NCI-H2196 treated with DMSO at 0.1 percent for 48 hours (cell line): ENCODE measurements at regions not wholly inside any gene's neighbourhood (a gene's known extent, or its start where the extent isn't known, plus 50 kb on each side); places are given as distances from the start of the nearest gene placed in this dataset.
"Not testable (repeated sequence)": the region's sequence is repeated elsewhere in the genome, so short reads cannot be mapped to it uniquely, and the experiment has no call there.

Source experiments
- DNase-seq: peaks from one replicate; lab custom pipeline; 2025; ENCODE audit not compliant: unreplicated experiment; lab: John Stamatoyannopoulos, UW

DNA sequence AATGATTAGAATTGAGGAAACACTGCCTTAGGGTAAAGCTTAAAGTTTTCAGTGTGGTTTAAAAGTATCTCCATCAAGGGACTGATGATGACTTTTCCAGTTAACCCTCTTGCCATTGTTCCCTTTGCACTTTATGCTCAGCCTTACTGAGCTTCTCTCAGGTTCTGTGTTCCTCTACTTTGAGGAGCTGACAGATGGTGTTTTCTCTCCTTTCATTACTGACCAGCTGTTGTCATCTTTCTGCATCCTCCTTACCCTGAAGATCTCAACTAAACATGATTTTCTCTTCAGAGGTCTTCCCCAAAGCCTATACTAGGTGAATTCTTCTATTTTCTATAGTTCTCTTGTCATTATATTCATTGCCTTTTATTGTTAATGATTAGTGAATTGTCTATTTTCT lies 475.6 kb upstream of the SYNCRIP start:
- DNase-seq, result no peak

DNA sequence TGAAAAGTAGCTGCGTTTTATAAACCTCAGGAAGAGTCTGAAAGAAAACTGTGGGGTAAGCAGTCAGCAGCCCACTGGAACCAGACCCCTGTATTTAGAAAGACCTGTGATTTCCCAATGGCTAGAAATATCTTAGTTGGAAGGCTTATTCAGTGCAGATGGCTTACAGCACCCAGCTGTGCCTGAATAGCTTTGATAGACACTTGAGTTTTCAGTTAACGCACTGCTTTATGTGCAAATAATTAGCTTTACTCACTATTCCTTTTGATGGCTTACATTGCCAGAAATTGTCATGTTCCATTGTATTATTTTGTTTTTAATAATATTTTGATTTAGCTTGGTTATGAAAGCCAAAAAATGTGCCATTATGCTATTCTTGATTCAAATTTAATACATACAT lies 465.3 kb upstream of the SYNCRIP start:
- DNase-seq, result no peak

DNA sequence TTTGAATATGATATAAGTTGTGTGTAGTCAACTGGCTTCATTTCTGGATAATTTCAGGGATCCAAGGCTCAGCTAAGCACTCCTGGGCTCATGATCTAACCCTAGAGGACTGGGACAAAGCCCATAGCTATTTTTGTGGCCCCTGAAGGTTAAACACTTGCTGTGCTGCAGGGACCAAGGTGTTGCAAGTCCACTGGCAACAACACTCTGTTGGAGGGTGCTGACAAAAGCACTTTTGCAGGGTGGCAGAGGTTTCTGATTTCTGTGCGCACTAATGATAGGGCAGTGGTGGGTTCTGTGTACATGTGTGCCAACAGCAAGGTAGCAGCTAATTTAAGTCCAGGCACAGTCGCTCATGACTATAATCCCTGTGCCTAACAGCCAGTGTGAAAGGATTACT lies 445.3 kb upstream of the SYNCRIP start:
- no peak for DNase-seq

DNA sequence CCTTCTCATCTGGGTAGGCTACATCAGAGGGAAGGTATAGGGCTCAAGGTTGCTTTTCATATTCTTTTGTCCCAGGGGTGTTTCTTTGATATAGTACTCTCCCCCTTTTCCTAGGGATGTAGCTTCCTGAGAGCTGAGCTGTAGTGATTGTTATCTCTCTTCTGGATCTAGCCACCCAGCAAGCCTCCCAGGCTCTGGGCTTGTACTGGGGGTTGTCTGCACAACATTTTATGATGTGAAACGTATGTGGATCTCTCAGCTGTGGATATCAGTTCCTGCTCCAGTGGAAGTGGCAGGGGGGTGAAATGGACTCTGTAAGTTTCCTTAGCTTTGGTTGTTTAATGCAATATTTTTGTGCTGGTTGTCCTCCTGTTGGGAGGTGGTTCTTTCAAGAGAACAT lies 437.3 kb upstream of the SYNCRIP start:
- DNase-seq, result no peak

DNA sequence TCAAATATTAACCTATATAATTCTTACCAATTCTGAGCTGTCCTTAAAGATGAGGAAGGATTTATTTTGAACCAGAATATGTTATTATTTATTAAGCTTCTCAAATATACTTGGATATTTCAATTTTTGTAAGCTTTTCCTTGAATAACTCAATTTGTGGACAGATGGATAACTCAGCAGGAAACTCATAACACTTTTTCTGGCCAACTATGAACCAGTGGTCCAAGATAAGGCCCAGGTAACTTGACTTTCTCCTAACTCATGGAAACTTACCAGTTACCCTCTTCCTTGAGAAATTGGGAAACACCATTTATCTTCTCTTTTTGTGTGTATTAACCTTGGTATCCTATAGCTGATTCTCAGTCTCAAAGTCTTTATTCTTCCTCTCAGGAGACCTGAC lies 427.5 kb upstream of the SYNCRIP start:
- DNase-seq, result no peak

DNA sequence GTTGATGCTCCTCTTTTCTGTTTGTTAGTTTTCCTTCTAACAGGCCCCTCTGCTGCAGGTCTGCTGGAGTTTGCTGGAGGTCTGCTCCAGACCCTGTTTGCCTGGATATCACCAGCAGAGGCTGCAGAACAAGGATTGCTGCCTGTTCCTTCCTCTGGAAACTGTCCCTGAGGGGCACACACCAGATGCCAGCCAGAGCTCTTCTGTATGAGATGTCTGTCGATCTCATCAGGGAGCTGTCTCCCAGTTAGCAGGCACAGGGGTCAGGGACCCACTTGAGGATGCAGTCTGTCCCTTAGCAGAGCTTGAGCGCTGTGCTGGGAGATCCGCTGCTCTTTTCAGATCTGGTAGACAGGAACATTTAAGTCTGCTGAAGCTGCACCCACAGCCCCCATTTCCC lies 422.3 kb upstream of the SYNCRIP start:
- DNase-seq, result not testable (repeated sequence)

DNA sequence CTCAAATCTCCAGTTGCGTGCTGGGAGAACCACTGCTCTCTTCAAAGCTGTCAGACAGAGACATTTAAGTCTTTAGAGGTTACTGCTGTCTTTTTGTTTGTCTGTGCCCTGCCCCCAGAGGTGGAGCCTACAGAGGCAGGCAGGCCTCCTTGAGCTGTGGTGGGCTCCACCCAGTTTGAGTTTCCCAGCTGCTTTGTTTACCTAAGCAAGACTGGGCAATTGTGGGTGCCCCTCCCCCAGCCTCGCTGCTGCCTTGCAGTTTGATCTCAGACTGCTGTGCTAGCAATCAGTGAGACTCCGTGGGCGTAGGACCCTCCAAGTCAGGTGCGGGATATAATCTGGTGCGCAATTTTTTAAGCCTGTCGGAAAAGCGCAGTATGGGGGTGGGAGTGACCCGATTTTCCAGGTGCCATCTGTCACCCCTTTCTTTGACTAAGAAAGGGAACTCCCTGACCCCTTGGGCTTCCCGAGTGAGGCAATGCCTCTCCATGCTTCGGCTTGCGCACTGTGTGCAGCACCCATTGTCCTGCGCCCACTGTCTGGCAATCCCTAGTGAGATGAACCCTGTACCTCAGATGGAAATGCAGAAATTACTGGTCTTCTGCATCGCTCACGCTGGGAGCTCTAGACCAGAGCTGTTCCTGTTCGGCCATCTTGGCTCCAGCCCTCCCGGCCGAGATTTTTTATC lies 414.8 kb upstream of the SYNCRIP start:
- DNase-seq, result not testable (repeated sequence)

DNA sequence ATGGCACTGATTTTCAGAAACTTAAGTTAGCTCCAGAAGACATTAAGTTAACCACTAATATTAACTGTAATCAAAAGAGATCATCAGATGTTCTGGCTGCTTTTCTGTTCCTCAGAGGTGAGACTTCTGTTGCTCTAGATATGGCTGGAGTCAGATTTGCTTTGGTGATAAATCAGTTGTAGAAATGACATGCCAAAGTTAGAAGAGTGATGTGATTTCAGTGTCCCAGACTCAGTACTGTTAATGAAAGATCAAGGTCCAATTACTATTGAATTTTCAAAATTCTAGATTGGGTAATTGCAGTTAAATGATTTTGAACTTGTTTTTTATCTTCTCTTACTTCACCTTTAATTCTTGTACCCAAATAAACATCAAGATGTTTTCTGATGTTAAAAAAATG lies 402.4 kb upstream of the SYNCRIP start:
- no peak for DNase-seq

DNA sequence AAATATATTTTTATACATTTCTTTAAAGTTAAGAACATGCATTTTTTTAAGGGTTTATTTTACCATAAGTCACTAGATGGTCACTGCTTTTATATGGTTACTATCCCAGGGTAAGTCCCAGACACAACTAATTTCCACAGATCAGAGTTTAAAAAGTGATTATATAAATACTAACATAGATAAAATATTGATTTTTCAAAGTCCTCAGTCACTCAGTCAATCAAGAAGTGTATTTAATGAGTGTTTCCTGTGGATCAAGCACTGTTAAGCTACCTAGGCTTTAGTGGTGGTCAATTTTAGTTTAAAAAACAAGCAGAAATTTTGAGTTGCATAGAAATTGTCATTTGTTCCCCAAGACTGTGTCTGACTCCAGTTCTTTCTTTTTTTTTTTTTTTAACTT lies 399.5 kb upstream of the SYNCRIP start:
- DNase-seq, result no peak

DNA sequence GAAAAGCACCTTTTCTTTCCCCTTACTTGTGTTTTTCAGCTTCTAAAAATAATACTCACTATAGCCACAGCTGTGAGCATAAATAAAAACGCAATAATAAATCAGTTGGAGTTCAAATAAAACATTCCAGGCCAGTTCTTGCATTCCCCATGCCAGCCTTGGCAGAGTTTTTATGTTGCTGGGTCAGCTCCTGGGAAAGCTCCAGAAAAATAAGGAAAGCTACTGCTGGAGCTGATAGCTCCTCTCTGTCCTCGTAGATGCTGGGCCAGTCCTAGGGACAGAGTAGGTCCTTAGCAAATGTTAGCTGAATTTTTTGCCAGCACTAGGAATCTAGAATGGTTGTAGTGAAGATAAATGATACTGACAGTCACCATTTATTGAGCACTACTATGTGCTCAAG lies 389.0 kb upstream of the SYNCRIP start:
- no peak for DNase-seq

DNA sequence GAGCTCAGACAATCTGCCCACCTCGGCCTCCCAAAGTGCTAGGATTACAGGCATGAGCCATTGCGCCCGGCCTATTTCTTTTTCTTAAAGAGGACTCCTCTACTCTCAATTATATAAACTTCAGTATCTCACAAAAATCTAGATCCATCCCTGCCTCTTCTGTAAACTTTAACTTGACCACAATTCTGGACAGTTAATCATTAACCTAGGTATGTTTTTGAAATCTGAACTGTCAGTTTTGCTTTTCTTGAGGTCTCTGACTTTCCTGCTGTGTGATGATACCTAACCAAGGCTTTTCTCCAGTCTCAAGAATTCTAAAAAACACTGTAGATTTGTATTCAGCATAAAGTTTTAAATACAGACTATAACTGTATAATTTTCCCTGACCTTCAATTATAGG lies 388.2 kb upstream of the SYNCRIP start:
- no peak for DNase-seq

DNA sequence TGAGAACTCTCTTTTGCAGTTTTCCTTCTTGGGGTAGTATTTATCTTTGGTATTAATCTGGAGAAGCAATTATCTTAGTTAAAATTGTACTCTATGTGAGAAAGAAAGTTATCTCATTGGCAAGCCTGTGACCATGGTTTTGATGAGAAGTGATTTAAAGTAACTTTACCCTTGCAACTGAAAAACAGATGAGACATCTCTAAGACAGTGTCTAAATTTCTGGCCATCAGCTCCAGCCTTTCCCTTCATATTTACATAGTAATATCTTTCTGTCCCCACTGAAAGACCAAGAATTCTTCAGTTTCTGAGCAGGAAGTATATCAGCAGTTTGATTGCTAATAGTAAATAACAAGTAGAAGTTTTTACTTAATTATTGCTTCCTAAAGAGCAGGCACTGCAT lies 386.1 kb upstream of the SYNCRIP start:
- DNase-seq, result no peak

DNA sequence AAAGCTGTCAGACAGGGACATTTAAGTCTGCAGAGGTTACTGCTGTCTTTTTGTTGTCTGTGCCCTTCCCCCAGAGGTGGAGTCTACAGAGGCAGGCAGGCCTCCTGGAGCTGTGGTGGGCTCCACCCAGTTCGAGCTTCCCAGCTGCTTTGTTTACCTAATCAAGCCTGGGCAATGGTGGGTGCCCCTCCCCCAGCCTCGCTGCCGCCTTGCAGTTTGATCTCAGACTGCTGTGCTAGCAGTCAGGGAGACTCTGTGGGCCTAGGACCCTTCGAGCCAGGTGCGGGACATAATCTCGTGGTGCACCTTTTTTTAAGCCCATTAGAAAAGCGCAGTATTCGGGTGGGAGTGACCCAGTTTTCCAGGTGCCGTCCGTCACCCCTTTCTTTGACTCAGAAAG lies 384.2 kb upstream of the SYNCRIP start:
- not testable (repeated sequence) for DNase-seq

DNA sequence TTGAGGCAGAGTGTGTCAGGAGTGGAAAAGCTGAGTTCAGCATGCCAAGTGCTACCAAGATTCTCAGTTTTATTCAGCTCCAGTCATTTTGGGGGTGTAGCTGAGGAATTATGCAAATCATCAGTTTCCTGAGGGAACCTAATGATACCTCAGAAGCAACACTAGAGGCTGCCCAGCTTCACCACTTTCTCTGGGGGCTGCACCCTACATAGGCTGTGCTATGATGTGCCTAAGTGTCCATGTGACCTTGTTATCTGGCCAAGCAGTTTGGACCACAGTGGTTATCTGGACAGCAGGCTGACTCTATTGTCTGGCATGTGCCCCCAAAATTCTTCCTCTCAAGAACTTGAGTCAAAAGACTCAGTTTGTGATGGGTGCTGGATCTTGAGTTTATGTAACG lies 374.6 kb upstream of the SYNCRIP start:
- no peak for DNase-seq

DNA sequence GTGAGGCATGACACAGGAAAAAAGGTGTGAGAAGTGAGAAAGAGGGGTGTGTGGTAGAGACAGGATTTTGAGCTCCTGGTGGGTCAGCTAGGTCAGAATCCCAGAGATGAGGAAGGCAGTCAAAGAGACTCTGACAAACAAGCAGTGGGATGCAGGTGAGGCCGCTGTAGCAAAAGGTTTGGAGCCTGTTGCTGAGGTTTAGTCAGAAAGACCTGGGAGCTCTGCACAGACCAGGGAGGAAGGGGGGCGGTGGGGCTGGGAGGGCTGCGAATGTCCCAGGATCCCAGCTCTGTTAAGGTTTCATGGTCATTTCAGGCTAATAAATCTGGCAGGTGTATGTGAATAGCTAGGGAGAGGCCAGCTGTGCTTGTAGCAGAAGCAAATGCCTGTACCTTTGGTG lies 373.9 kb upstream of the SYNCRIP start:
- DNase-seq, result no peak

DNA sequence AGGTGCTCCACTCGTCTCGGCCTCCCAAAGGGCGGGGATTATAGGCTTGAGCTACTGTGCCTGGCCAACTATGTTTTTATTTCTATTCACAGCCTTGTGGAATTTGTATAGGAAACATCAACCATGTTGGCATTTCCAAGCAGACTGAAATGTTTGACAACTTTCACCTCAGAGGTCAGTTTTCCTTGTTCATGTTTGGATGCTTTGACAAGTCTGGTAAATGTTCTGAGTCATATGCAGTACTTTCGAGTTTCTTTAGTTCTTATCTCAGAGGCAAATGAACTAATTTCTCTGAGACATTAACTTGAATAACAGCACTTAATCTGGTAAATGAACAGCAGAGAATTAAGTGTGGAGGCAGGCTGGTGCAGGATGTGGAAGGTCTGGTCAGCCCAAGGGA lies 373.4 kb upstream of the SYNCRIP start:
- no peak for DNase-seq

DNA sequence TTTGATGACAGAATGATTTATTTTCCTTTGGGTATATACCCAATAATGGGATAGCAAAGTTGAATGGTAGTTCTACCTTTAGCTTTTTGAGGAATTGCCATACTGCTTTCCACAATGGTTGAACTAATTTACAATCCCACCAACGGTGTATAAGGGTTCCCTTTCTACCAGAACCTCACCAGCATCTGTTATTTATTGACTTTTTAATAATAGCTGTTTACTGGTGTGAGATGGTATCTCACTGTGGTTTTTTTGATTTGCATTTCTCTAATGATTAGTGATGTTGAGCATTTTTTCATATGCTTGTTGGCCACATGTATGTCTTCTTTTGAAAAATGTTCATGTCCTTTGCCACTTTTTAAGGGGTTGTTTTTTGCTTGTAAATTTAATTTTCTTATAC lies 370.3 kb upstream of the SYNCRIP start:
- DNase-seq, result not testable (repeated sequence)

DNA sequence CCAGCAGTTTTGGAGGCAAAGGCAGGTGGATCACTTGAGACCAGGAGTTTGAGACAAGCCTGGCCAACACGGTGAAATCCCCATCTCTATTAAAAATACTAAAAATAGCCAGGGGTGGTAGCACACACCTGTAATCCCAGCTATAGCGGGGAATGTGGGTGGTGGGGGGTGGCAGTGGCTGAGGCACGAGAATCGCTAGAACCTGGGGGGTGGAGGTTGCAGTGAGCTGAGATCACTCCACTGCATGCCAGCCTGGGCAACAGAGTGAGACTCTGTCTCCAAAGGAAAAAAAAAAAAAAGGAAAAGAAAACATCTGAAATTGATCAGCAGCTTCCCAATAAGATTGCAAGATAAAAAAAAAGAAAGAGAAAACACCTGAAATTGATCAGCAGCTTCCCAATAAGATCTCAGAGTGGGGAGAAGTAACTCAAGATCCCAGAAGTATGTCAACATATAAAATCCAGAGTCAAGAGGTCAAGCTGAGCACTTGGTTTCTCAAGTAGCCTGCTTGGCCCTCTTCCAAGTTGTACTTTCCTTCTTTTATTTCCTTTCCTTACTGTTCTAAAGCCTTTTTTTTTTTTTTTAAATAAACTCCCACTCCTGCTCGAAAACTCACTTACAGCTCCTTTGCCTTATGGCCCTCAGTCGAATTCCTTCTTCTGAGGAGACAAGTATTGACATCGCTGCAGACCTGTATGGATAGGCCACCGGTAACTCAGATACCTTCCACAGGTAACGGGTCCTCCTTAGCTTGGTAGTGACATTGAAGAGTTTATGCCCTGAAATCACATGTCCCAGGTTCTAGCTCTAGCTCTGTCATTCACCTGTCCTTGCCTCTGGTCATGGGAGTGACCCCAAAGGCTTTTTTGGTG lies 368.5 kb upstream of the SYNCRIP start:
- no peak for DNase-seq

DNA sequence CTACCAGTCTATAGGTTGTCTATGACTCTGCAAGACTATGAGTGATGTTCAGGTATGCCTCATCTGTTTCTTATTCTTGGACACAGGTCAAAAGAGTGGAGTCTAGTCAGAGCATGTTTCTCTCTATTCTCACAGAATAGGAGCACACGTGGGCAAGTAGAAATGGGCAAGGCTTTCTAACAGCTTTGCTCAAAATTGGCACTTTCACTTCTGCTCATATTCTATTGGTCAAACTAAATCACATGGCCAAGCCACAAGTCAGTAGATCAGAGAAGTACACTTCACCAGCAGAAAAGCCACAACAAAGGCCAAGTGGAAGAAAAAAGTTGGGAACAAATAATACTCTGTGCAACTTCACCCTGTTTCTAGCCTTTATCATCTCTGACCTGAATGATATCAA lies 354.5 kb upstream of the SYNCRIP start:
- no peak for DNase-seq

DNA sequence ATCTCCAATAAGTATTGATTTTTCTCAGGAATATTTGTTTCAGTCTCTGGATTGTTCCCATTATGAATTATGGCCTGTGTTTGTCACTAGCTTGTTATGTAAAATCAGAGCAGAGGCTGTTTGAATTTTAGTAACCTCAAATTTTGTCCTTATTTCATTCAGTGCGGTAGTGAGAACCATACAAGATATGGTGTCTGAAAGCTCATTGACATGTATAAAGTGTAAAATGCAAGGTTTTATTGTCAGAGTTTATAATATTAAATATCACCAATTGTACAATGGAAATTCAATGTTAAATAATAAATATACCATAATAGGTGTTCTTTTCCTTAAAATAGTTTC lies 353.3 kb upstream of the SYNCRIP start:
- no peak for DNase-seq

DNA sequence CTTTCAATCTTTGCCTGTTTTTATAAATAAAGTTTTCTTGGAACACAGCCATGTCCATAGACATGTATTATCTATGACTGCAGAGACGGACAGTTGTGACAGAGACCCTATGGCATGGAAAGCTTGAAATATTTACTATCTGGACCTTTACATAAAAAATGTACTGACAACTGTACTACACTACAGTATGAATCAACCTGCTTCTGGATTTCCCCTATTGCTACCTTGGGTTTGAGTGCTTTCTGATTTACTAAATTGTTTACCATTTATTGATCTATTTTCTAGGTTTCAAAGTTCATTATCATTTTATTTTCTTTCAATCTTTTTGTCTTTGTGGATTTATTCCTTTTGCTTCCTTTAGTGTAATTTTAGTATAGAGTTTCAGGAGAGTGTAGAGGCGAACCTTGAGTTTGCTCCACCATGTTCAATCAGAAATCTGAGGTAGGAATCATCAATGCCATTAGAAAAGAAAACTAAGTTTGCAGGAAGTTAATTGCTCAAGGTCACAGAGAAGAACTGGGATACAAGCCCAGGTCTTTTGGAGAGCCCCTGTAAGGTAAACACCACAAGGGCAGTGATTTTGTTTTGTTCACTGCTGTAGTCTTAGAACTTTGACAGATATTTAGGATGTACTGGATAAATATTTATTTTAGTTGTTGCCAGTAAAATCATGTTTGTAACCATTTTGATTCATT lies 352.8 kb upstream of the SYNCRIP start:
- no peak for DNase-seq

DNA sequence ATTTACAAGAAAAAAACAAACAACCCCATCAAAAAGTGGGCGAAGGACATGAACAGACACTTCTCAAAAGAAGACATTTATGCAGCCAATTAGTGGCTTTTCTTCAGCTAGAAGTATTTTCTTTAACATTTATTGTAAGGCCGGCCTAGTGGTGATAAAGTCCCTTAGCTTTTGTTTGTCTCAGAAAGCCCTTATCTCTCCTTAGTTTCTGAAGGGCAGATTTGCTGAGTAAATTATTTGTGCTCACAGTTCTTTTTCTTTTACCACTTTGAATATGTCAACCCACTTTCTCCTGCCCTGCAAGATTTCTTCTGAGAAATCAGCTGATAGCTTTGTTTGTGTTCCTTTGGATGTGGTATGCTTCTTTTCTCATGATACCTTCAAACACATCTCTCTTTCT lies 344.0 kb upstream of the SYNCRIP start:
- no peak for DNase-seq
